Mesenchymal stem cell (in vitro differentiated cells and primary cell): ENCODE measurements at regions not wholly inside any gene's neighbourhood (a gene's known extent, or its start where the extent isn't known, plus 50 kb on each side); places are given as distances from the start of the nearest gene placed in this dataset.

ENCODE experiments used
- DNase-seq: peaks from one replicate; pipeline ENCODE4 v3.0.0-alpha.2; 2013
- H2AFZ ChIP-seq: one replicate; pipeline ENCODE4 v1.6.1; 2013; ENCODE audit warnings: low read depth, mild to moderate bottlenecking, control low read depth, inconsistent platforms, low read length, moderate library complexity
- H2AK5ac ChIP-seq: 2 replicates; pipeline ENCODE4 v1.6.1; 2013; ENCODE audit warnings: low read length, moderate library complexity, mild to moderate bottlenecking, inconsistent platforms; ENCODE audit not compliant: severe bottlenecking
- H2BK120ac ChIP-seq: one replicate; pipeline ENCODE4 v1.6.1; 2013; ENCODE audit warnings: low read depth, mild to moderate bottlenecking, inconsistent platforms, low read length, moderate library complexity
- H2BK12ac ChIP-seq, 2 experiments: one replicate each; pipeline ENCODE4 v1.6.1; 2013; ENCODE audit warnings: inconsistent platforms in 2 of 2, low read length in 2 of 2, mild to moderate bottlenecking in 2 of 2, moderate library complexity in 2 of 2, control low read depth in 1 of 2
- H2BK15ac ChIP-seq: one replicate; pipeline ENCODE4 v1.6.1; 2013; ENCODE audit warnings: mild to moderate bottlenecking, low read depth, inconsistent platforms; ENCODE audit not compliant: poor library complexity, severe bottlenecking
- H2BK5ac ChIP-seq: 2 replicates; pipeline ENCODE4 v1.6.1; 2013; ENCODE audit warnings: low read depth, mild to moderate bottlenecking, low read length, control low read depth, inconsistent platforms; ENCODE audit not compliant: poor library complexity, severe bottlenecking
- H3K14ac ChIP-seq, 2 experiments: one replicate each; pipeline ENCODE4 v1.6.1; 2013; ENCODE audit warnings: inconsistent platforms in 2 of 2, low read length in 2 of 2, control low read depth in 1 of 2, mild to moderate bottlenecking in 1 of 2, moderate library complexity in 1 of 2
- H3K18ac ChIP-seq, 2 experiments: one replicate each; pipeline ENCODE4 v1.6.1; 2013; ENCODE audit warnings: inconsistent platforms in 2 of 2, low read length in 2 of 2, control low read depth in 1 of 2, low read depth in 1 of 2, mild to moderate bottlenecking in 1 of 2
- H3K23ac ChIP-seq, 2 experiments: one replicate each; pipeline ENCODE4 v1.6.1; 2013; ENCODE audit warnings: inconsistent platforms in 2 of 2, low read length in 2 of 2, mild to moderate bottlenecking in 2 of 2, moderate library complexity in 2 of 2, control low read depth in 1 of 2
- H3K27ac ChIP-seq: 2 replicates; pipeline ENCODE4 v1.5.1; 2013; ENCODE audit warnings: mild to moderate bottlenecking, moderate library complexity, low read length, control low read depth, inconsistent platforms; ENCODE audit not compliant: poor library complexity, severe bottlenecking
- H3K27me3 ChIP-seq, 2 experiments: 2 replicates each; pipeline versions ENCODE4 v1.6.1 to v1.7.0; 2013; ENCODE audit warnings: low read length in 2 of 2, mild to moderate bottlenecking in 2 of 2, moderate library complexity in 2 of 2, control low read depth in 1 of 2, inconsistent platforms in 1 of 2; ENCODE audit not compliant: control insufficient read depth in 1 of 2, insufficient read depth in 1 of 2
- H3K36me3 ChIP-seq, 2 experiments: 2 replicates each; pipeline versions ENCODE4 v1.6.1 to v1.7.0; 2013; ENCODE audit warnings: low read length in 2 of 2, control low read depth in 1 of 2, inconsistent platforms in 1 of 2, low read depth in 1 of 2, mild to moderate bottlenecking in 1 of 2; ENCODE audit not compliant: insufficient read depth in 2 of 2, control insufficient read depth in 1 of 2
- H3K4ac ChIP-seq, 2 experiments: one replicate each; pipeline ENCODE4 v1.6.1; 2013; ENCODE audit warnings: inconsistent platforms in 2 of 2, low read length in 2 of 2, mild to moderate bottlenecking in 2 of 2, moderate library complexity in 2 of 2, control low read depth in 1 of 2, low read depth in 1 of 2
- H3K4me1 ChIP-seq: 2 replicates; pipeline ENCODE4 v1.6.1; 2013; ENCODE audit warnings: low read depth, low read length, control low read depth; ENCODE audit not compliant: control insufficient read depth, insufficient read depth
- H3K4me2 ChIP-seq: 2 replicates; pipeline ENCODE4 v1.6.1; 2013; ENCODE audit warnings: low read length, mild to moderate bottlenecking, inconsistent platforms; ENCODE audit not compliant: poor library complexity, severe bottlenecking
- H3K4me3 ChIP-seq, 2 experiments: 2 replicates each; pipeline versions ENCODE4 v1.5.1 to v1.7.0; 2013; ENCODE audit warnings: low read length in 2 of 2, mild to moderate bottlenecking in 2 of 2, control low read depth in 1 of 2, low read depth in 1 of 2; ENCODE audit not compliant: insufficient read depth in 1 of 2
- H3K79me1 ChIP-seq: replicated peaks from 2 replicates; pipeline ENCODE4 v1.6.1; 2013; ENCODE audit warnings: mild to moderate bottlenecking, control low read depth, low read length, inconsistent platforms; ENCODE audit not compliant: poor library complexity, severe bottlenecking
- H3K9ac ChIP-seq: 2 replicates; pipeline ENCODE4 v1.7.0; 2013; ENCODE audit warnings: mild to moderate bottlenecking, low read length, moderate library complexity
- H3K9me3 ChIP-seq: 2 replicates; pipeline ENCODE4 v1.7.0; 2013; ENCODE audit warnings: mild to moderate bottlenecking, low read length; ENCODE audit not compliant: control insufficient read depth
- H4K8ac ChIP-seq: one replicate; pipeline ENCODE4 v1.6.1; 2013; ENCODE audit warnings: inconsistent platforms, mild to moderate bottlenecking, low read length, moderate library complexity
- H4K91ac ChIP-seq: one replicate; pipeline ENCODE4 v1.6.1; 2013; ENCODE audit warnings: mild to moderate bottlenecking, low read length, inconsistent platforms
- WGBS: methylation state at CpG from one replicate; pipeline ENCODE4 v1.1.7; 2013; ENCODE audit warnings: mixed read lengths; 5-methylcytosine and 5-hydroxymethylcytosine counted together

GRCh38 chr10:124236136-124236535 lies 142.7 kb upstream of the CHST15 start:
- Histone ChIP-seq H4K91ac (no peak overlapping the region), H3K36me3 (no peaks in the 10 kb centered on the region), H3K18ac (no peak overlapping the region), H2BK12ac (no peak overlapping the region), H3K4me3 (no peak overlapping the region), H3K4me1 (peaks cover 2% of the 10 kb centered on the region), H3K4me2 (no peak overlapping the region), H3K79me1 (no peaks in the 10 kb centered on the region), H2BK5ac (no peak overlapping the region), H2AK5ac (no peak overlapping the region), H2AFZ (no peak overlapping the region), H3K27ac (no peak overlapping the region), H2BK15ac (no peak overlapping the region), H3K23ac (no peak overlapping the region), H3K14ac (no peak overlapping the region), H2BK120ac (no peak overlapping the region), H3K27me3 (peaks cover 0 to 25% of the 10 kb centered on the region in 2 experiments), H3K9ac (no peak overlapping the region), H3K4ac (no peak overlapping the region), H3K9me3 (no peaks in the 10 kb centered on the region), H4K8ac (no peak overlapping the region)
- 87% methylated on average over 2 of the region's 2 CpGs for WGBS
- DNase-seq, result no peak

DNA sequence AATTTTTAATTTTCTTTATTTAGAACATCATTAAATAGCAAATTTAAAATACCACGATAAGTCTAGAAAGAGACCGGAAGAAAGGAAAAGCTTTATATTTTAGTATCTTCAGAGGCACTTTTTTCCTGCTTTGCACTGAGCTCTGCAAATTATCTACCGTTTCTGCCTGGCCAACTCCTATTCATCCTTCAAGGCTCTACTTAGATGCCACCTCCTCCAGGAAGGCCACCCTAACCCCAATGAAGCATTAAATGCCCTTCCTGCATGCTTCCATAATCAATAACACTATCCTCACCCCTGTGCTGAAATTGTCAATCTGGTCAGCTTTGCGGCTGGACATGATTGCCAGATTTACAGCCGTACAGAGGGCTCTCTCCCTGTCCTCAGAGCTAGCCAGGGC lies 141.8 kb upstream of the CHST15 start:
- no peak overlapping the region for H2AK5ac ChIP-seq
- no peak overlapping the region for H2AFZ ChIP-seq
- H4K8ac ChIP-seq, result no peak overlapping the region
- no peak overlapping the region for H4K91ac ChIP-seq
- H3K27ac ChIP-seq, result no peak overlapping the region
- no peaks in the 10 kb centered on the region for H3K36me3 ChIP-seq
- H2BK12ac ChIP-seq, result no peak overlapping the region
- WGBS, result 96% methylated on average over 5 of the region's 5 CpGs
- H2BK15ac ChIP-seq, result peak overlapping the region; percentile 4
- H2BK5ac ChIP-seq, result no peak overlapping the region
- no peaks in the 10 kb centered on the region for H3K79me1 ChIP-seq
- H2BK120ac ChIP-seq, result no peak overlapping the region
- H3K27me3 ChIP-seq, result peaks cover 0 to 25% of the 10 kb centered on the region in 2 experiments
- H3K4ac ChIP-seq, result no peak overlapping the region
- H3K14ac ChIP-seq, result no peak overlapping the region
- no peak for DNase-seq
- H3K18ac ChIP-seq, result no peak overlapping the region
- H3K9me3 ChIP-seq, result no peaks in the 10 kb centered on the region
- peaks cover 2% of the 10 kb centered on the region for H3K4me1 ChIP-seq
- H3K4me3 ChIP-seq, result no peak overlapping the region
- no peak overlapping the region for H3K23ac ChIP-seq
- no peak overlapping the region for H3K4me2 ChIP-seq
- no peak overlapping the region for H3K9ac ChIP-seq

- no peaks in the 10 kb centered on the region for H3K9me3 ChIP-seq
- H2BK120ac ChIP-seq, result no peak overlapping the region
- DNase-seq, result no peak
- H2BK5ac ChIP-seq, result no peak overlapping the region
- H3K27me3 ChIP-seq, result peaks cover 0 to 25% of the 10 kb centered on the region in 2 experiments
- H2AK5ac ChIP-seq, result no peak overlapping the region
- H3K27ac ChIP-seq, result no peak overlapping the region
- H3K79me1 ChIP-seq, result no peaks in the 10 kb centered on the region
- H3K23ac ChIP-seq, result no peak overlapping the region
- H2AFZ ChIP-seq, result no peak overlapping the region
- H4K8ac ChIP-seq, result no peak overlapping the region
- no peaks in the 10 kb centered on the region for H3K36me3 ChIP-seq
- H2BK12ac ChIP-seq, result no peak overlapping the region
- no peak overlapping the region for H3K9ac ChIP-seq
- H4K91ac ChIP-seq, result no peak overlapping the region
- H3K18ac ChIP-seq, result no peak overlapping the region
- no peak overlapping the region for H3K4me2 ChIP-seq
- 87% methylated on average over 19 of the region's 19 CpGs for WGBS
- H3K4me3 ChIP-seq, result no peak overlapping the region
- no peak overlapping the region for H3K4ac ChIP-seq
- H3K4me1 ChIP-seq, result peaks cover 2% of the 10 kb centered on the region
- H2BK15ac ChIP-seq, result no peak overlapping the region
- no peak overlapping the region for H3K14ac ChIP-seq
Observed at GRCh38 chr10:124233546-124234138, 140.2 kb upstream of the CHST15 start.

DNA sequence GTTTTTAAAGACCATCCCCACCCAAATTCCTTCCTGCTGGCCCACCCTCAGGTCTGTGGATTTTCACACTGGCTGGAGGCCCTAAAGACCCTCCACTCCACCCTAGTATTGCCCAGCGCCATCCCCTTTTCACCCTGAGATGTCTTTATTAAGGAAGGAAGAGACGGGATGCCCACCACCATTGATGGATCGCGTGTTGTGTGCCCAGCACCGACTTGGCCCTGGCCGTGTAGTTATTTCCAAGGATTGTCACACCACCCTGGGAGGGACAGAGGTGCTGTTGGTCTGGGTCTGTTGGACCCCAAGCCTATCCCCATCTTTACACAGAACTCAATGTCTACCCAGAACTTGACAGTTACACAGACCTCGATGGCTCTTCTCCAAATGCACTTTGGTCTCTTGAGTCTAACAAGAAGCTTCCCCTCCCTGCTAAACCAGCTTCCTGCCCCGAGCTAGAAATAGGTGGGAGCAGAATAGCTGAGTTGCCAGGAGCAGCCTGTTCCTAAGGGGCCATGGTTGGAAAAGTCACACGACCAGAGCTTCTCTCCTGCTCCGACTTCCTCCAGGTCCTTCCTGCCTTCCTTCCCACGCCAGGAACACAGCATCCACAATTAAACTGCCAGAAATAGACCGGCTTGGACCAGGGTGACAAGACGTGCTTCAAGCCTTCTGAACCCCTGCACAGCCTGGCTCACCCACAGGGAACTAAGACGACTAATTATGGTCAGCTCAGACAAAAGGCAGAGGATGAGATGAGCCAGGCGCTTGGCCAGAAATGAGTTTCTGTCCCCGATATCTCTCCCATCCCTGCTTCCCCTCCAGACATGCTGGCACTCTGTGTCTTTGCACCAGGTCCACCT lies 139.5 kb upstream of the CHST15 start:
- Histone ChIP-seq H3K4me2 (no peak overlapping the region), H2AFZ (no peak overlapping the region)
- WGBS, result 71% methylated on average over 14 of the region's 16 CpGs

More for the DNA sequence above, 139.5 kb upstream of the CHST15 start:
- Histone ChIP-seq H3K4me3 (no peak overlapping the region), H3K23ac (no peak overlapping the region), H4K91ac (no peak overlapping the region), H3K4me1 (no peaks in the 10 kb centered on the region), H2BK15ac (no peak overlapping the region), H4K8ac (no peak overlapping the region), H3K27me3 (peaks cover 0 to 20% of the 10 kb centered on the region in 2 experiments), H3K14ac (no peak overlapping the region), H2BK120ac (no peak overlapping the region), H3K9me3 (no peaks in the 10 kb centered on the region), H2BK12ac (no peak overlapping the region), H3K79me1 (no peaks in the 10 kb centered on the region), H3K18ac (no peak overlapping the region), H3K36me3 (no peaks in the 10 kb centered on the region), H2BK5ac (no peak overlapping the region), H2AK5ac (no peak overlapping the region), H3K27ac (no peak overlapping the region), H3K4ac (no peak overlapping the region), H3K9ac (no peak overlapping the region)
- no peak for DNase-seq
